ENCODE measurements at regions not wholly inside any gene's neighbourhood (a gene's known extent, or its start where the extent isn't known, plus 50 kb on each side); places are given as distances from the start of the nearest gene placed in this dataset.

DNA sequence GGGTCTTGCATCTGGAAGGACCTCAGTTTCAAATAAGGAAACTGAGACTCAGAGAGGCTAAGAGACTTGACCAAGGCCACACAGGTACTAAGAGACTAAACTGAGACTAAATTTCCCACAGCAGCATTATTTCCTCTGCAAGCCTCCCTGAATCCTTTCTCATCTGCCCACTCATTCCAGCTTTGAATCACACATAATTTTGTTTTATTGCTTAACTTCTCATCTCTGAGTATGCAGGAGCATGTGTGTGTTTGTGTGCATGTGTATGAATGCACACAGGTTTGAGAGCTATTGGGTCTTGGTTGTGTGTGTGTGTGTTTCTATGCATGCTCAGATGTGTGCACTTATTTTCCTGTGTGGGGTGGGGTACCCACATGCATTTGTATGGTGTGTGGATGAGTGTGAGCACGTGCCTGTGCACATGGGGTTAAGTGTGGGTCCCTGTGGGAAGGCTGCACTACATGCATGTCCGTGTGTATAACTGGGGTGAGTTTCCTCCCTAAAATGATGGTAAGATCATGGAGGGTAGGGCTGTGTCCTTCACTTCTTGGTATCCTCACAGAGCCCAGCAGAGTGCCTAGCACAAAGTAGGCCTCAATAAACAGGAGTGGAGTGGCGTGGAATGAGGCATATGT, 74.4 kb upstream of the ZC3H12A start:
- H3K27me3 Mint-ChIP-seq = peaks cover 17 to 27% of the 10 kb centered on the region in 2 donors
- H3K4me3 ChIP-seq (ENCODE audit: low read length in 2 of 2) = no peak overlapping the region
- no peaks in the 10 kb centered on the region for H3K27me3 ChIP-seq (ENCODE audit: insufficient read depth, low read length)

DNA sequence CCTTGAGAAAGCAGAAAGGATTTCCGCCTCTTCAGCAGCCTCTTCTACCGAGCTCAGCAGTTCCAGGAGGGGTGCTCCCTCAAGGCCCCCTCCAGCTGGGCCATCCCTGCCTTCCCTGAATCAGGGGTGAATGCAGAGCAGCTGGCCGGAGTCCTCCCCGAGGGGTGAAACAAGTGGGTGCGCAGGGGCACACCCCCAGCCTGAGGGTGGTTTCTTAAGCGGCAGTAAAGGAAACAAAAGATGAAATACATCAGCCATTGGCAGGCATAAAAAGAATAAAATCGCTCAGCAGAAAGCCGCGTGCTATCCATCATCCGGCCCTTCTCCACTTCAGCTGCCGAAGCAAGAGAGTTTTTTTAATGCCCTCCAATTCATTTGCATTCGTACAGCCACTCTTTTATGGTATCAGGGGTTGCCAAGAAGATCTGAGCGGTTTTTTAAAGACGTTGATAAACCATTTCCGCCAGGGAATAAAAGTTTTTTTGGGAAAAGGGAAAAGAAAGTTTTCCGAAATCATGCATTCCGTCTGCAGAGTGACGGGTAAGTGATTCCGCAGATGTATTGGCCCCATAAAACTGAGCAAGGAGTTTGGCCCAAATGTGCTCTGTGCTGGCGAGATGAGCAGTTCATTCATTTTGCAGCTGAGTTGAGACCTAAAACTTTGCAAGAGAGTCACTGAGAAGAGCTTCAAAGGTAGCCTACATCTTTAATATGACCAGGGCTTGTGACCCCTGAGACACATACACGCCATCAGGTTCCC, 73.7 kb upstream of the ZC3H12A start:
- Mint-ChIP-seq H3K27ac (no peak overlapping the region), H3K27me3 (peaks cover 17 to 20% of the 10 kb centered on the region in 2 donors), H3K4me1 (no peaks in the 10 kb centered on the region), H3K36me3 (no peaks in the 10 kb centered on the region), H3K4me3 (no peak overlapping the region), H3K9me3 (no peaks in the 10 kb centered on the region)
- H3K36me3 ChIP-seq (ENCODE audit: insufficient read depth, low read length) = no peaks in the 10 kb centered on the region
- no peak overlapping the region for H3K4me3 ChIP-seq (ENCODE audit: low read length in 2 of 2)
- H3K4me1 ChIP-seq (ENCODE audit: insufficient read depth, low read length) = no peaks in the 10 kb centered on the region
- H3K9me3 ChIP-seq (ENCODE audit: control insufficient read depth in 1 of 2, low read length in 2 of 2) = no peaks in the 10 kb centered on the region
- intact Hi-C loops (cut with micrococcal nuclease) = no loop called here
- H3K27ac ChIP-seq (ENCODE audit: low read depth, low read length) = no peak overlapping the region
- POLR2A ChIA-PET (ENCODE audit: partially characterized antibody) = no interaction called here
- no peaks in the 10 kb centered on the region for H3K27me3 ChIP-seq (ENCODE audit: insufficient read depth, low read length)
- CTCF ChIA-PET (ENCODE audit: partially characterized antibody) = no interaction called here
- no peak for DNase-seq

More for the DNA sequence above, 74.4 kb upstream of the ZC3H12A start:
- no peak overlapping the region for H3K4me3 Mint-ChIP-seq
- Histone ChIP-seq H3K4me1 (ENCODE audit: insufficient read depth, low read length) (no peaks in the 10 kb centered on the region), H3K27ac (ENCODE audit: low read depth, low read length) (no peak overlapping the region), H3K36me3 (ENCODE audit: insufficient read depth, low read length) (no peaks in the 10 kb centered on the region), H3K9me3 (ENCODE audit: control insufficient read depth in 1 of 2, low read length in 2 of 2) (no peaks in the 10 kb centered on the region)
- POLR2A ChIA-PET (ENCODE audit: partially characterized antibody) = no interaction called here
- no peak for DNase-seq
- CTCF ChIA-PET (ENCODE audit: partially characterized antibody) = no interaction called here
- intact Hi-C loops (cut with micrococcal nuclease) = no loop called here
- no peaks in the 10 kb centered on the region for H3K36me3 Mint-ChIP-seq
- H3K9me3 Mint-ChIP-seq = no peaks in the 10 kb centered on the region
- H3K27ac Mint-ChIP-seq = no peak overlapping the region
- no peaks in the 10 kb centered on the region for H3K4me1 Mint-ChIP-seq

GRCh38 chr1:37403166-37403565, 71.2 kb upstream of the ZC3H12A start:
- ChIA-PET POLR2A (ENCODE audit: partially characterized antibody) (no interaction called here), CTCF (ENCODE audit: partially characterized antibody) (no interaction called here)
- no peaks in the 10 kb centered on the region for H3K4me1 Mint-ChIP-seq
- H3K9me3 Mint-ChIP-seq = no peaks in the 10 kb centered on the region
- H3K4me1 ChIP-seq (ENCODE audit: insufficient read depth, low read length) = no peaks in the 10 kb centered on the region
- intact Hi-C loops (cut with micrococcal nuclease) = no loop called here
- H3K27me3 ChIP-seq (ENCODE audit: insufficient read depth, low read length) = no peaks in the 10 kb centered on the region
- H3K27ac ChIP-seq (ENCODE audit: low read depth, low read length) = no peak overlapping the region
- H3K4me3 ChIP-seq (ENCODE audit: low read length in 2 of 2) = no peak overlapping the region
- H3K4me3 Mint-ChIP-seq = no peak overlapping the region
- peaks cover 7 to 8% of the 10 kb centered on the region in 2 donors for H3K27me3 Mint-ChIP-seq
- H3K36me3 ChIP-seq (ENCODE audit: insufficient read depth, low read length) = no peaks in the 10 kb centered on the region
- H3K9me3 ChIP-seq (ENCODE audit: control insufficient read depth in 1 of 2, low read length in 2 of 2) = no peaks in the 10 kb centered on the region
- no peaks in the 10 kb centered on the region for H3K36me3 Mint-ChIP-seq
- DNase-seq = no peak
- H3K27ac Mint-ChIP-seq = no peak overlapping the region

DNA sequence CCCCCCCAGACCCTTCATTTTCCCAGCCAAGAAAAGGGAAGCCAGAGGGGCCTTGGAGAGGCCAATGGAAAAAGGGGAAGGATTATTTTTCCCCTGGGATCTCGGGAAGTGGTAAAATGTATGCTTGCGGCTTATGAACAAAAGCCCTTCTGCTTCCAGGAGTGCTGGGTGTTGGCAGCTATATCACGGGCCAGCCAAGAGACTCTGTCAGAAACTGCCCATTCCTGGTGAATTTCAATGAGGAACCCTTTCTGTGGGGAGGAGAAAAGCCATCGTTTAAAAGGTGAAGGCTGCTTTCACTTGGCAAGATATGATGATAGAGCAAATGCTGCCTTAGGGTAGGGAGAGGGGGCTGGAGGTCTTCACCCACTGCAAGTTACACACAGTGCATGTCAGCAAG, 69.7 kb upstream of the ZC3H12A start:
- CTCF ChIA-PET (ENCODE audit: partially characterized antibody) = no interaction called here
- H3K36me3 Mint-ChIP-seq = no peaks in the 10 kb centered on the region
- H3K9me3 ChIP-seq (ENCODE audit: control insufficient read depth in 1 of 2, low read length in 2 of 2) = no peaks in the 10 kb centered on the region
- no peak overlapping the region for H3K27ac Mint-ChIP-seq
- intact Hi-C loops (cut with micrococcal nuclease) = no loop called here
- DNase-seq = no peak
- no peaks in the 10 kb centered on the region for H3K36me3 ChIP-seq (ENCODE audit: insufficient read depth, low read length)
- H3K4me1 ChIP-seq (ENCODE audit: insufficient read depth, low read length) = no peaks in the 10 kb centered on the region
- no peaks in the 10 kb centered on the region for H3K9me3 Mint-ChIP-seq
- H3K27me3 ChIP-seq (ENCODE audit: insufficient read depth, low read length) = no peaks in the 10 kb centered on the region
- H3K27ac ChIP-seq (ENCODE audit: low read depth, low read length) = no peak overlapping the region
- no peak overlapping the region for H3K4me3 Mint-ChIP-seq
- H3K4me1 Mint-ChIP-seq = no peaks in the 10 kb centered on the region
- peaks cover 7 to 10% of the 10 kb centered on the region in 2 donors for H3K27me3 Mint-ChIP-seq
- POLR2A ChIA-PET (ENCODE audit: partially characterized antibody) = no interaction called here
- H3K4me3 ChIP-seq (ENCODE audit: low read length in 2 of 2) = no peak overlapping the region

GRCh38 chr1:37410105-37410504, 64.3 kb upstream of the ZC3H12A start:
- Mint-ChIP-seq H3K4me1 (no peaks in the 10 kb centered on the region), H3K9me3 (peaks cover 0 to 2% (median 0%) of the 10 kb centered on the region in 8 donors), H3K36me3 (no peaks in the 10 kb centered on the region), H3K27ac (no peak overlapping the region), H3K27me3 (peaks cover 8 to 11% of the 10 kb centered on the region in 2 donors), H3K4me3 (no peak overlapping the region)
- Histone ChIP-seq H3K27ac (ENCODE audit: low read depth, low read length) (no peak overlapping the region), H3K36me3 (ENCODE audit: insufficient read depth, low read length) (no peaks in the 10 kb centered on the region), H3K4me3 (ENCODE audit: low read length in 2 of 2) (no peak overlapping the region), H3K9me3 (ENCODE audit: control insufficient read depth in 1 of 2, low read length in 2 of 2) (no peaks in the 10 kb centered on the region), H3K27me3 (ENCODE audit: insufficient read depth, low read length) (no peaks in the 10 kb centered on the region), H3K4me1 (ENCODE audit: insufficient read depth, low read length) (no peaks in the 10 kb centered on the region)
- CTCF ChIA-PET (ENCODE audit: partially characterized antibody) = no interaction called here
- POLR2A ChIA-PET (ENCODE audit: partially characterized antibody) = no interaction called here
- DNase-seq = no peak
- intact Hi-C loops (cut with micrococcal nuclease) = no loop called here

DNA sequence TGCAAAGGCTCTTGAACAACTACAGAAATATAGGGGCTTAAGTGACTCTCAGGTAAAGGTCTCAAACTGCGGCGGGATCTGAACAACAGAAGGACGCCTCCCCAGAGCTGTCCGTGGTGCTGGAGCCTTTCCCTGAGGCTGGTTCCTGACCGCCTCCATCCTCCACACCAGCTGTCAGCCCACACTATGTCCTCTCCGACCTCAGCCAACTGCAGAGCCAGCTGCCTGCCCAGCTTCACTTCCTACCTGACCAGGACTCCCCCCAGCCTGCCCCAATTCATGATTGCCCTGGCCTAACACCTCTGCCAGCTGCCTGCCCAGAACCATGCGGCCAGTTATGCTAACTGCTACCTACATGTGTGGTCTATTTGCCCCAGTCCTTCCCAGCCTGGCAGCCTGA, 63.6 kb upstream of the ZC3H12A start:
- Histone ChIP-seq H3K4me1 (ENCODE audit: insufficient read depth, low read length) (no peaks in the 10 kb centered on the region), H3K4me3 (ENCODE audit: low read length in 2 of 2) (no peak overlapping the region), H3K27me3 (ENCODE audit: insufficient read depth, low read length) (no peaks in the 10 kb centered on the region), H3K27ac (ENCODE audit: low read depth, low read length) (no peak overlapping the region), H3K9me3 (ENCODE audit: control insufficient read depth in 1 of 2, low read length in 2 of 2) (no peaks in the 10 kb centered on the region), H3K36me3 (ENCODE audit: insufficient read depth, low read length) (no peaks in the 10 kb centered on the region)
- no peak for DNase-seq
- POLR2A ChIA-PET (ENCODE audit: partially characterized antibody) = no interaction called here
- Mint-ChIP-seq H3K27ac (no peak overlapping the region), H3K4me3 (peak overlapping the region in 1 of 8 donors; percentile 28), H3K9me3 (peaks cover 0 to 4% (median 3%) of the 10 kb centered on the region in 8 donors), H3K27me3 (peaks cover 12 to 13% of the 10 kb centered on the region in 2 donors), H3K4me1 (no peaks in the 10 kb centered on the region), H3K36me3 (no peaks in the 10 kb centered on the region)
- intact Hi-C loops (cut with micrococcal nuclease) = no loop called here
- CTCF ChIA-PET (ENCODE audit: partially characterized antibody) = no interaction called here

DNA sequence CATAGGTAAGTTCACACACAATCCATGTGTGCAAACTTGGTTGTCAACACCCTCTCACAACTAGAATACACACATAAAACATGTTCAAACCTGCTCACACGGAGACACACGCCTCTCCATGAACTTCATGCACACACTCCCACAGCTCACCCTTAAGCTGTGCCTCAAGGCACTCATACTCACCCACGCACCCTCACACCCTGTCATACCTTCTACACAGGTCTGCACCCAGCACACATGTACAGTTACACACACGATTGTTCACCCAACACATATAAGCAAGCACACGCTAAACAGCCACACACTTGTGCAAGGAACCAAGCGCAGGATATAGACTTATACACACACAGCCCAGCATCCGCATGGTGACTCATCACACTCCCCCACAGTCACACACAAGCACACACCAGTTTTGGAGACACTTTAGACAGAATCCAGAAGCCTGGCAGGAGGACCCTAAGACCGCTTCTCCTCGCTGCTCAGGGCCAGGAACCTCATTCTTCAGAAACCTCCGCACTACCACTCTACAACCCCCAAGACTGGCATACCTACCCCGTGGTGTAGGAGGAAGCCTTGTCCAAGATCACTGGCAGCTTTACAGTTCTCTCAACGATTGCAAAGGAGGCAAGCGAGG, 58.7 kb upstream of the ZC3H12A start:
- no peak overlapping the region for H3K27ac ChIP-seq (ENCODE audit: low read depth, low read length)
- intact Hi-C loops (cut with micrococcal nuclease) = no loop called here
- no peaks in the 10 kb centered on the region for H3K36me3 ChIP-seq (ENCODE audit: insufficient read depth, low read length)
- ChIA-PET CTCF (ENCODE audit: partially characterized antibody) (no interaction called here), POLR2A (ENCODE audit: partially characterized antibody) (no interaction called here)
- H3K4me1 Mint-ChIP-seq = no peaks in the 10 kb centered on the region
- no peak overlapping the region for H3K4me3 ChIP-seq (ENCODE audit: low read length in 2 of 2)
- H3K9me3 ChIP-seq (ENCODE audit: control insufficient read depth in 1 of 2, low read length in 2 of 2) = no peaks in the 10 kb centered on the region
- H3K4me3 Mint-ChIP-seq = no peak overlapping the region
- H3K27me3 ChIP-seq (ENCODE audit: insufficient read depth, low read length) = no peaks in the 10 kb centered on the region
- H3K27ac Mint-ChIP-seq = no peak overlapping the region
- H3K9me3 Mint-ChIP-seq = peaks cover 0 to 7% (median 4%) of the 10 kb centered on the region in 8 donors
- DNase-seq = no peak
- no peaks in the 10 kb centered on the region for H3K36me3 Mint-ChIP-seq
- H3K27me3 Mint-ChIP-seq = peaks cover 7 to 13% of the 10 kb centered on the region in 2 donors
- H3K4me1 ChIP-seq (ENCODE audit: insufficient read depth, low read length) = no peaks in the 10 kb centered on the region
